ENCODE measurements at regions not wholly inside any gene's neighbourhood (a gene's known extent, or its start where the extent isn't known, plus 50 kb on each side); places are given as distances from the start of the nearest gene placed in this dataset.
A peak's percentile ranks its signal among the peaks of the same experiment; 100 is the strongest.

- no peaks in the 10 kb centered on the region for H3K36me3 ChIP-seq (ENCODE audit: control insufficient read depth in 2 of 3, insufficient read depth in 3 of 3, low read length in 3 of 3)
- H3K4me3 ChIP-seq (ENCODE audit: low read length in 3 of 3) = no peak overlapping the region
- intact Hi-C loops (cut with DNase I) = no loop called here
- H3K9me3 ChIP-seq (ENCODE audit: control insufficient read depth in 2 of 3, insufficient read depth in 1 of 3, low read length in 3 of 3) = no peaks in the 10 kb centered on the region
- no peak overlapping the region for H3K27ac ChIP-seq (ENCODE audit: low read depth in 2 of 2, low read length in 2 of 2)
- H3K4me1 ChIP-seq (ENCODE audit: control insufficient read depth in 2 of 3, insufficient read depth in 2 of 3, low read depth in 1 of 3, low read length in 3 of 3) = no peaks in the 10 kb centered on the region
- no peak for FAIRE-seq
- no peak overlapping the region for H3K9ac ChIP-seq (ENCODE audit: low read length in 3 of 3)
- no peak for TF ChIP-seq CTCF (IDR thresholded peaks at IDR 0.05; ENCODE audit: borderline replicate concordance, extremely low read depth, insufficient read depth)
- no peak for DNase-seq
- no peaks in the 10 kb centered on the region for H3K27me3 ChIP-seq (ENCODE audit: control insufficient read depth, insufficient read depth, low read length)
Measured at GRCh38 chrX:138018145-138018799, 452.3 kb downstream of the ZIC3 start.

- Histone ChIP-seq H3K27me3 (ENCODE audit: control insufficient read depth, insufficient read depth, low read length) (no peaks in the 10 kb centered on the region), H3K27ac (ENCODE audit: low read depth in 2 of 2, low read length in 2 of 2) (no peak overlapping the region), H3K4me1 (ENCODE audit: control insufficient read depth in 2 of 3, insufficient read depth in 2 of 3, low read depth in 1 of 3, low read length in 3 of 3) (no peaks in the 10 kb centered on the region), H3K4me3 (ENCODE audit: low read length in 3 of 3) (no peak overlapping the region), H3K9me3 (ENCODE audit: control insufficient read depth in 2 of 3, insufficient read depth in 1 of 3, low read length in 3 of 3) (no peaks in the 10 kb centered on the region), H3K36me3 (ENCODE audit: control insufficient read depth in 2 of 3, insufficient read depth in 3 of 3, low read length in 3 of 3) (no peaks in the 10 kb centered on the region), H3K9ac (ENCODE audit: low read length in 3 of 3) (no peak overlapping the region)
- intact Hi-C loops (cut with DNase I) = no loop called here
- TF ChIP-seq CTCF (IDR thresholded peaks at IDR 0.05; ENCODE audit: borderline replicate concordance, extremely low read depth, insufficient read depth) = no peak
- no peak for DNase-seq
- no peak for FAIRE-seq
Measured at GRCh38 chrX:138020941-138021340, 455.0 kb downstream of the ZIC3 start.

GRCh38 chrX:138026211-138026610 is 460.3 kb downstream of the ZIC3 start:
- H3K9ac ChIP-seq (ENCODE audit: low read length in 3 of 3) = no peak overlapping the region
- intact Hi-C loops (cut with DNase I) = no loop called here
- H3K27me3 ChIP-seq (ENCODE audit: control insufficient read depth, insufficient read depth, low read length) = no peaks in the 10 kb centered on the region
- no peaks in the 10 kb centered on the region for H3K4me1 ChIP-seq (ENCODE audit: control insufficient read depth in 2 of 3, insufficient read depth in 2 of 3, low read depth in 1 of 3, low read length in 3 of 3)
- FAIRE-seq (peak; percentile 76), DNase-seq (peak in 2 of 5 donors; percentile 4 to 12)
- peak; percentile 17 for TF ChIP-seq CTCF (IDR thresholded peaks at IDR 0.05; ENCODE audit: borderline replicate concordance, extremely low read depth, insufficient read depth)
- H3K36me3 ChIP-seq (ENCODE audit: control insufficient read depth in 2 of 3, insufficient read depth in 3 of 3, low read length in 3 of 3) = no peaks in the 10 kb centered on the region
- H3K27ac ChIP-seq (ENCODE audit: low read depth in 2 of 2, low read length in 2 of 2) = no peak overlapping the region
- H3K4me3 ChIP-seq (ENCODE audit: low read length in 3 of 3) = no peak overlapping the region
- no peaks in the 10 kb centered on the region for H3K9me3 ChIP-seq (ENCODE audit: control insufficient read depth in 2 of 3, insufficient read depth in 1 of 3, low read length in 3 of 3)

GRCh38 chrX:138031715-138032114 is 465.8 kb downstream of the ZIC3 start:
- no peak for TF ChIP-seq CTCF (IDR thresholded peaks at IDR 0.05; ENCODE audit: borderline replicate concordance, extremely low read depth, insufficient read depth)
- Histone ChIP-seq H3K36me3 (ENCODE audit: control insufficient read depth in 2 of 3, insufficient read depth in 3 of 3, low read length in 3 of 3) (no peaks in the 10 kb centered on the region), H3K9ac (ENCODE audit: low read length in 3 of 3) (no peak overlapping the region), H3K9me3 (ENCODE audit: control insufficient read depth in 2 of 3, insufficient read depth in 1 of 3, low read length in 3 of 3) (no peaks in the 10 kb centered on the region), H3K4me1 (ENCODE audit: control insufficient read depth in 2 of 3, insufficient read depth in 2 of 3, low read depth in 1 of 3, low read length in 3 of 3) (no peaks in the 10 kb centered on the region), H3K27me3 (ENCODE audit: control insufficient read depth, insufficient read depth, low read length) (no peaks in the 10 kb centered on the region), H3K27ac (ENCODE audit: low read depth in 2 of 2, low read length in 2 of 2) (no peak overlapping the region), H3K4me3 (ENCODE audit: low read length in 3 of 3) (no peak overlapping the region)
- intact Hi-C loops (cut with DNase I) = no loop called here
- FAIRE-seq = no peak
- no peak for DNase-seq
